HG03565 (cell line): ENCODE measurements at regions not wholly inside any gene's neighbourhood (a gene's known extent, or its start where the extent isn't known, plus 50 kb on each side); places are given as distances from the start of the nearest gene placed in this dataset.

Source experiments
- ATAC-seq: cut with Tn5 transposase; IDR thresholded peaks from one replicate; pipeline ENCODE4 v1.9.1; 2021; ENCODE audit warnings: mild to moderate bottlenecking, moderate library complexity; ENCODE audit not compliant: unreplicated experiment

DNA sequence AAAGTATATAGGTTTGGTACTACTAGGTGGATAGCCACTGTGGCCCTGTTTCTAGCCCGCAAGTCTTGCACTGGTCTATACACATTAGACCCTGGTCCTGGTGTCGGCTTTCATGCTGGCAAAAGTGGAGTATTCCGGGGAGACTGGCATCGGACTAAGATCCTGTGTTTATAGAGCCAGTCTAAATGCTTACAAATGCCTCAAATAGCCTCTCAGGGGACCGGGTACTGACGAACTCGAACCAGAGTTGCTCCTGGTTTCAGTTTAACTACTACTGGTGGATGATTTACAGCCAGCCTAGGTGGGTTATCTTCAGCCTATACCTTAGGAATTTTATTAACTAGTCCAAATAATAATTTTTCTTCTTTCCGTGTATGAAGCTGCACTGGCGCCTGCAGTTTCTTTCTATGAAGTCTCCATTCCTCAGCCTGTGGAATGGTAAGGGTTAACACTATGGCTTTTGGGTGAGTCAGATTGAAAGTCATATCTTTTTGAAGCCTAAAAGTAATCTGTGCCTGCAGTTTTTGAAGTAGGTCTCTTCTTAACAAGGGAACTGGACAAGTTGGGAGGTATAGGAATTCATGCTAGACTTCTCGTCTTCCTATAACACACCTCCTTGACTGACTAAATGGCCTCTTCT, 51.3 kb downstream of the OR10H4 start:
- no peak for ATAC-seq

DNA sequence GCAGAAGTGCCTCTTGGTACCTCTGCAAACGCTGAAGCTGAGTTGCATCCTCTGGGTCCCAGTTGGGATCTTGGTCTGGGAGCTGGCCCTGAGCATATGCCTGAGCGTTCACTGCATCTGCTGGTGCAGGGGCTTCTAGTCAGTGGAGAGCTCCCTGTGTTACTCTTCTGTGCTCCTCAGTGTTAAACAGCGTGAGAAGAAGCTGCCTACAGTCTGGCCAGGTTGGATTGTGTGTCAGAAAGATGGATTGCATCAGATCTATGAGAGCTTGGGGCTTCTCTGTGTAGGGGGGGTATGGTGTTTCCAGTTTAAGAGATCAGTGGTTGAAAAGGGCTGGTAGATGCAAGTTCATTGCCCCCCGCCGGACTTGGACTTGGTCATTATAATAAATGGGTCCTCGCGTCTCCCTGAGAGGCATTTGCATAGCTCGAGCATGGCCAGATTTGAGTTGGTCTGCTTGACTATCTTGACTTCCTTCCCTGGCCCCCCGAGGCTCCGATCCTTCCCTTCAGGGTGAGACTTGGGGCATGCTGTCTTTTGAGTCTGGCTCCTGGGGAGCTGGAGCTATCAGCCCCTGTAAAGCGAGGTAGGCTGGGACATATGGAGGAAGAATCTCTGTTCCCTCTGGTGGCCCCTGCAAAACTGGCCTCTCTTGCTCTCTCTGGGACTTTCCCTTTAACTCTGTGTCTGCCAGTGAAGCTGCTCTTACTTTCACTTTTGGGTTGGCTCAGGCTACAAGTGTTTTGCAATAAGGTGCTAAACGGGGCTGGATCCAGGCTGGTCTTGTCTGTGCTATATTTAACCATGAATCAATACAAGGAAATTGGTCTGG, 52.9 kb downstream of the OR10H4 start:
- ATAC-seq, result peak; percentile 64

DNA sequence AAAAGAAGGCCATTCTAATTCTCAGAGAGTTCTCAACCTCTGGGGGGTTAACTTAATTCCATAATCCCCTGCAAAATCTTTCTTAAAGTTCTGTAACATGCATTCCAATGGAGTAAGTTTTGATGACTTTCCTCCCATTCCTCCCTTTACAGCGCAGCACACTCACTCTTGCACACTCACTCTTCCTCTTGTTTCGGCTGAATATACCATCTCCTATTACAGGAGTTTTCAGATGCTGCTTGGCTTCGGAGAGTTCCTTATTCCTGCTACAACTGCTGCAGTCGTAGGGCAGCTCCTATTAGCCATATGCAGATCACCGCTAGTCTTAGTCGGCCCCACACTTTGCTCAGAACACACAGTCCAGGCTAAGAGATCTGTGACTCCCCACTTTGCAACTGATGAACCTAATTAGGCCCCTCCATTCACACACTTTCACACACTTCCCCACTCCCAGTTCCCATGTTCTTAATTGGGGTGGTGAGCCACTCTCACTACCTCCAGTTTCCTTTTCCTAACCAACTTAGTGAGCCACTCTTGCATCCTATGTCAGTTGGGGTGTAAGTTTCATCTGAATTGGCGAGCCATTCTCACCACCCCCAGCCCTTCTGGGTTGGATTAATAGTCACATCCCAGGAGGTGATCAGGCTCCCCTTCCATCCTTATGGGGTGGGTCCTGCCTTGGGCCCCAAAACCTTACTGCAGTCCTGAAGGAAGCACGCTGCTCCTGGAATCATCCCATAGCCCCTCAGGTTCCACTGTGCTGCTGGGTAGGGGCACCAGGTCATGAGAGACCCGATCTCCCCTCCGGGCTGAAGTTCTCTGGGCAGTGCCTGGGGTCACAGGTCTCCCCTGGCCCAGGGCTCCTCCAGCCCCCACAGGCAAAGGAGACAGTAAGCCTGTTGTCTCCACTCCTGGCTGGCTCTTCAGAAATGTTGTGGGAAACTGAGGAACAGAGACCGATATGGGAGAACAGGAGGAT, 53.9 kb downstream of the OR10H4 start:
- ATAC-seq, result no peak

DNA sequence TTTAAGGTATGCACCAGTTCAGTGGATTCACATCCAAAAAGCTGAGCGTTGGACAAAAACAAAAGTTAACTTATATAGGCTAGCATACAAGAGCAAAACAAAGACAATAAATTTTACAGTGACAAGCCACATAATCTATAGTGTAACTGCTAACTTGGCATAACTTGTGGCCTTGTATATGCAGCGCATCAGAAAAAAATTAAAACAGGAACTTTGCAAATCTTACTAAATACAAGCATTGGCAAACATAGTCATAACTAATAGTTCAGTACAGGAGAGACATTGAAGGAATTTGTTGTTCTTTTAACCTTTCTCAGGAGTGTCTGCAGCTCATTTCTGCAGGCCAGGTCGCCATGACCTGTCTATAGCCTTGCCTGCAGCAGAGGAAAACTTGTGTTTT, 54.6 kb downstream of the OR10H4 start:
- ATAC-seq, result no peak

DNA sequence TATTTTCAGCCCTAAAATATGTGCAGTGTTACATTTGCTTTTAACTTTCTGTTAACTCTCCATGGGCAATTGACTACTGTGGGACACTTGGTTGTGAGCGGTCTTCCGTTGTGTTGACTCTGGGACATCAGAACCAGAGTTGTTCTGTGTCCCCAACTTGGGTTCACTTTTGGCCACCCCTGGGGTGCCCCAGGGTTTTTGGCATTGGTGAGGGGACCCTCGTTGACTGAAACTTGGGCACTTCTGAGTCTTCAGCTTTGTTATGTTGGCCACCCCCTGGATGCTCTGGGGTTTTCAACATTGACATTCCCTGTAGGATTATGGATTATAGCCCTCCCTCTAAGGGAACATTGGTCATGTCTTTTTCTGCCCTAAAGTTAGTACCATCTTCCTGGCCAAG, 57.1 kb downstream of the OR10H4 start:
- no peak for ATAC-seq

DNA sequence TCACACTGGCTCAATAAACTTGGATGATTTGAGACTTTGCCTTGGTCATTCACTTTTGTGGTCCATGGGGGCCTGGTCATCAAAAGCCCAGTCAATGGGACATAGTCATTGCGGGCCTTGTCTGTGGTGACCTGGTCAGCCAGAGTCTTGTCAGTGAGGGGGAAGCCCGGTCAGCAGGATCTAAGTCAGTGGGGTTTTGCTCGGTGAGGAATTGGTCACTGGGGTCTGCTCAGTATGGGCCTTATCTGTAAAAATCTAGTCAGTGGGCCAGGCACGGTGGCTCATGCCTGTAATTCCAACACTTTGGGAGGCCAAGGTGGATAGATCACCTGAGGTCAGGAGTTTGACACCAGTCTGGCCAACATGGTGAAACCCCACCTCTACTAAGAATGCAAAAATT, 63.7 kb upstream of the TPM4 start:
- ATAC-seq, result no peak

DNA sequence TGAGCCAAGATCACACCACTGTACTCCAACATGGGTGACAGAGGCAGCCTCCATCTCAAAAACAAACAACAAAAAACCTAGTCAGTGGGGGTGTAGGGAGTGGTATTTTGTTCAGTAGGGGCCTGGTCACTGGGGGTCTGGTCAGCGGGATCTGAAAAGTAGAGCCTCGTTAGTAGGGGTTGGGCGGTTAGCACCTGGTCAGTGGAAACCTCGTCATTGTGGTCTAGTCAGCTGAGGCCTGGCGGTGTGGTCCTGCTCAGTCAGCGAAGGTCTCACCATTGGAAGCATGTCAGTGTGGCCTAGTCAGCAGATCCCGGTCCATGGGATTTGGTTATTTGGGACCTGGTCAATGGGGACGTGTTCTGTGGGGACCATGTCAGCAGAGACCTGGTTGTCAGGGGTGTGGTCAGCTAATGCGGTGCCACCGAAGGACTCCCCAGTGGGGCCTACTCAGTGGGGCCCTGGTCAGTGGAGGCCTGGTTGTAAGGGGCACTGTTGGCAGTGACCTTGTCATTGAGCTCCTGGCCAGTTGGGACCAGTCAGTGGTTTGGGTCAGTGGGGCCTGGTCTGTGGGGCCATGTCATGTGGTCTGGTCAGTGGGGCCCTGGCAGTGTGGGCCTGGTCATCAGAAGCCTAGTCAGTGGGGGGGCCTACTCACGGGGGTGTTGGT, 63.0 kb upstream of the TPM4 start:
- no peak for ATAC-seq

DNA sequence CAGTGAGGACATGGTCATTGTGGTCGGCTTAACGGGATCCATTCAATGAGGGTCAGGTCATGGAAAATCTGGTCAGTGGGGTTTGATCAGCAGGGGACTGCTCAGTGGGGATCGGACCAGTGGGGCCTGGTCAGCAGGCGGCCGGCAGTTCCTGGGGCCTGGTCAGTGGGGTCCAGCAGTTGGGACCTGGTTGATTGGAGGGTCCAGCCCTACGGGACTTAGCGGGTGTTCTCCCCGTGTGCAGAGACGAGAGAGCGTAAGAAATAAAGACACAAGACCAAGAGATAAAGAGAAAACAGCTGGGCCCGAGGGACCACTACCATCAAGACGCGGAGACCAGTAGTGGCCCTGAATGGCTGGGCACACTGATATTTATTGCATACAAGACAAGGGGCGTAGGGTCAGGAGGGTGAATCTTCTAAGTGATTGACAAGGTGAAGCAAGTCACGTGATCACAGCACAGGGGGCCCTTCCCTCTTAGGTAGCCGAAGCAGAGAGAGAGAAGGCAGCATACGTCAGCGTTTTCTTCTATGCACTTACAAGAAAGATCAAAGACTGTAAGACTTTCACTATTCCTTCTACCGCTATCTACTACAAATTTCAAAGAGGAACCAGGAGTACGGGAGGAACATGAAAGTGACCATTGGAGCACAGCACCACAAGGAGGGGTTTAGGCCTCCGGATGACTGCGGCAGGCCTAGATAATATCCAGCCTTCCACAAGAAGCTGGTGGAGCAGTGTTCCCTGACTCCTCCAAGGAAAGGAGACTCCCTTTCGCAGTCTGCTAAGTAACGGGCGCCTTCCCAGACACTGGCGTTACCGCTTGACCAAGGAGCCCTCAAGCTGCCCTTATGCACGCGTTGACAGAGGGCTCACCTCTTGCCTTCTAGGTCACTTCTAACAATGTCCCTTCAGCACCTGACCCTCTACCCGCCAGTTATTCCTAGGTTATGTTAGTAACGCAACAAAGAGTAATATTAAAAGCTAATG, 62.1 kb upstream of the TPM4 start:
- no peak for ATAC-seq

DNA sequence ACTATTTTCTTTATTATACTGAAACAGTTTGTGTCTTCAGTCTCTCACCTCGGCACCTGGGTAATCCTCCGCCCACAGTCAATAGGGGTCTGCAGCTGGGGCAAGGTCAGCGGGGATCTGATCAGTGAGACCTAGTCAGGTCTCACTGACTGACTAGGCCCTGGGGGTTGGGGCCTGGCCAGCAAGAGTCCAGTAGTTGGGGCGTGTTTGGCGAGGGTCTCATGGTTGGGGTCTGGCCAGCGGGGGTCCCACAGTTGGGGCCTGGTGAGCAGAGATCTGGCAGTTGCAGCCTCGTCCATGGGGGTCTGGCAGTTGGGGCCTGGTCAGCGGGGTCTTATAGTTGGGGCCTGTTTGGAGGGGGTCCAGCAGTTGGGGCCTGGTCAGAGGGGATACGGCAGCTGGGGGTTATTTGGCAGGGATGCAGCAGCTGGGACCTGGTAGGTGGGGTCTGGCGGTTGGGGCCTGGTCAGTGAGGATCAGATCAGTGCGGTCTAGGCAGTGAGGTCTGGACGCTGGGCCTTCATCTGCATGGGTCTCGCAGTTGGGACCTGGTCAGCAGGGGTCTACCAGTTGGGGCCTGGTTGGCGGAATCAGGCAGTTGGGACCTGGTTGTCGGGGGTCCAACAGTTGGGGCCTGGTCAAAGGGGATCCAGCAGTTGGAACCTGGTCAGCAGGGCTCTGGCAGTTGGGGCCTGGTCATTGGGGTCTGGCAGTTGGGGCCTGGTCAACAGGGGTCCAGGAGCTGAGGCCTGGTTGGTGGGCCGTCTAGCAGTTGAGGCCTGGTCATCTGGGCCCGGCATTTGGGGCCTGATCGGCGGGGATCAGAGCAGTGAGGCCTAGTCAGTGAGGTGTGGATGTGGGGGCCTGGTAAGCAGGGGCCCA, 61.1 kb upstream of the TPM4 start:
- ATAC-seq, result no peak

DNA sequence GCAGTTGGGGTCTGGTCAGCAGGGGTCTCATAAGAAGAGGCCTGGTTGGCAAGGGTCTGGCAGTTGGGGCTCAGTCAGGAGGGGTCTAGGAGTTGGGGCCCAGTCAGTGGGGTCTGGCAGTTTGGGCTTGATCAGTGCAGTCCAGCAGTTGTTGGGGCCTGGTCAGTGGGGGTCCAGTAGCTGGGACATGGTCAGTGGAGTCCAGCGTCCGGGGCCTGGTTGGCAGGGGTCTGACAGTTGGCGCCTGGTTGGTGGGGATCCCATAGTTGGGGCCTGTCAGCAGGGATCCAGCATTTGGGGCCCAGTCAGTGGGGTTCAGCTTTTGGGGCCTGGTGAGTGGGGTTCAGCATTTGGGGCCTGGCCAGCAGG, 60.5 kb upstream of the TPM4 start:
- no peak for ATAC-seq

DNA sequence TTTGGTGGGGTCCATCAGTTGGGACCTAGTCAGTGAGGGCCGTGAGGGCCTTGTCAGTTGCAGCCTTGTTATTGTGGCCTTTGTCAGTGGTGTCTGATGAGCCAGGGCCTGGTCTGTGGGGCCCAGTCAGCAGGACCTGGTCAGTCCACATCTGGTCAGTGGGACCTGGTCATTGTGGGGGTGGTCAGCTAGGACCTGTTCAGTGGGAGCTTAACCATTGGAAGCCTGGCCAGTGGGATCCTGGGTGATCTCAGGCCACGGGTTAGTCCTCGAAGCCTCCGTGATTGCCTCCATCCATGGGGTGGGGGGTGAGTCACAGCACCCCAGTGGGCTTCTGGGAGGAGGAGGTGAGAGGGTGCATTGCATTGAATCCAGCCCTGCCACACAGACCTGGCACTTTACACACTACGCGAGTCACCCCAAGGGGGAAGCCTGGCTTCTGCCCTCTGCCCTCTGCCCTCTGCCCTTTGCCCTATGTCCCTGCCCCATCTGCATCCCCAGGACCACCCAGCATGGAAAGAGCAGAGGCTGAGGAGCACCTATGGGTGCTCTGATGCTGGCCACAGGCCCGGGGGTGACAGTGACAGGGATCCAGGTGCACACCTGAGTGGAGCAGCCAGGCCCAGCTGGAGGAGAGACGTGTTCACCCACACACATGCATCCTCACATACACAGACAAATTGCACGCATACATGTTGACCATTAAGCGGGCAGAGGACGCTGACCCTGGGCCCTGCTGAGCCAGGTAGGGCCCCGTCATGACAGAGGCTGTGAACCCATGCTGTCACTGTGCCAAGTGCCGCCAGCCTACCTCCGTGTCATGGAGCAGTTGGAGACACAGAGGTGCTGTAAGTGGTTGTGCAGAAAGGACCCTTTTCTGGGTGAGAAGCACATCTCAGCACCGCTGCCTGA, 59.8 kb upstream of the TPM4 start:
- ATAC-seq, result no peak

DNA sequence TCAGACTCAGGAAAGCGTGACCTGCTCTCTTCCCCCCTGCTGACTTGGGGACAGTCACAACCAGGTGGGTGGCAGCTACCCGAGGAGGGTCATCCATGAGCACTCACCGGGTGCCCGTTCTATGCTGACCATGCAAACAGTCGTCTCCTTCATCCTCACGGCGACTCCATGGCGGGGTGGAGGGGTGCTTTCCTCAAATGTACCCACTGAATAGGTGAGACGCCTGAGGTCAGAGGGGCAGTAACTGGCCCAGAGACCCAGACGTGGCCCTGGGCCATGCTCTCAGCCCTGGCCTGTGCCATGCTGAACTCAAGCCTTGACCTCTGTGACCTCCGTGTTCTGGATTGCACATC, 59.2 kb upstream of the TPM4 start:
- ATAC-seq, result no peak

DNA sequence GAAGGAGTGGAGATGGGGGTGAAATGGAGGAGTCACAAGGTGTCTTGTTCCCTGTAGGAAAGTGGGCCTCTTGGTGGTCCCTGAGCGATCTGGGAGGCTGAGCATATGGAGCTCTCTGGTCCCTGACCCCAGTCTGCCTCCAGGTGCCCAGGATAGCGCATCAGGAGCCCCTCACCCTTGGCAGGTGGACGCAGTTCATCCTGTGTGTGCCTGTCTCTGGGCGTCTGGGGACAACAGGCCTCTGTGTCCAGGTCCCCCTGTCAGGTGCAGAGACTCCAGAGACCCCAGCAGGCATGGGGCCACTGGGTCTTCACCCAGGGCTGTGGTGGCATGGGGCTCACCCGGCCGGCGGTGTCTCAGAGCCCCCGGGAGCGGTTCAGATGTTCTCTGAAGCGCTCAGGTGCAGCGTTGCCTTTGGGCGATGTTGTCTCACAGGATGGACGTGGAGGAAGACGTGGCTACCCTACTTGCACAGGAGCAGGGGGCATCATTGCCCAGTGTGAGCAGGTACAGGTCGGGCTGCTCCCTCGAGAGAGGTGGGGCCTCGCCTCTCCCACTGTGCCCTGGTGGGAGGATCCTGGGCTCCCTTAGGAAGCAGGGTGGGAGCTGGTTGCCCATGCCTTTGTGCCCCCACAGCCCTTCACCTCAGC, 58.1 kb upstream of the TPM4 start:
- no peak for ATAC-seq

DNA sequence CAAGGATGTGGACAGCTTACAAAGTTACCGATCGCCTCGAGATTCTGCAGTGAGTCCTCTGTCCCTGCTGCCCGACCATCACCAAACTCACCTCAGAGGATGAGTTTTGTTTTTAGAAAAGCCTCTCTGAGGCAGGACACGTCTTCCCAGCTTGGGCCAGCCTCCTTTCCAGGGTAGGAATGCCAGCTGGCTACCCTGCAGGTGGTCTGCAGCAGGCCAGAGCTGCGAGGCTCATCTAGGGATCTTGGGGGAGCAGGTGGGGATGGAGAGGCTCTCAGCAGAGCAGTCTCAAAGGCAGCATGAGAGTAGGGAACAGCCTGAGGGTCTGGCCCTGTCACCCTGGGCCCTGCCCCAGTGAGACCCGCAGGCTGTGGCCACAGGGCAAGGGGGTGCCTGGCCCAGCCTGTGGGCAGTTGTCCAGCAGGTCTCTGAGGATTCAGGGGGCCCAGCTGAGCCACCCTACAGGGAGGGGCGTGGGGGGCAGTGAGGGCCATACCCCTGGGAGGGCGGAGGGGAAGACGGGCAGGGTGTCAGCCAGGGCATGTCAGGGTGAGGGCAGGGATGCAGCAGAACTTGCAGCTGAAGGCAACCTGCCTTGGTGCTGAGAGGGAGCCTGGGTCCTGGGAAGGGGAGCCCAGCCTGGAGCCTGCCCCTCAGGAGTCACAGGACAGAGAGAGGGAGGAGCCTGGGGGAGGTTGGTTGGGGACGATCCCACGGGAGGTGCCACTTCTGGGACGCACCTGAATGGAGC, 57.3 kb upstream of the TPM4 start:
- no peak for ATAC-seq

DNA sequence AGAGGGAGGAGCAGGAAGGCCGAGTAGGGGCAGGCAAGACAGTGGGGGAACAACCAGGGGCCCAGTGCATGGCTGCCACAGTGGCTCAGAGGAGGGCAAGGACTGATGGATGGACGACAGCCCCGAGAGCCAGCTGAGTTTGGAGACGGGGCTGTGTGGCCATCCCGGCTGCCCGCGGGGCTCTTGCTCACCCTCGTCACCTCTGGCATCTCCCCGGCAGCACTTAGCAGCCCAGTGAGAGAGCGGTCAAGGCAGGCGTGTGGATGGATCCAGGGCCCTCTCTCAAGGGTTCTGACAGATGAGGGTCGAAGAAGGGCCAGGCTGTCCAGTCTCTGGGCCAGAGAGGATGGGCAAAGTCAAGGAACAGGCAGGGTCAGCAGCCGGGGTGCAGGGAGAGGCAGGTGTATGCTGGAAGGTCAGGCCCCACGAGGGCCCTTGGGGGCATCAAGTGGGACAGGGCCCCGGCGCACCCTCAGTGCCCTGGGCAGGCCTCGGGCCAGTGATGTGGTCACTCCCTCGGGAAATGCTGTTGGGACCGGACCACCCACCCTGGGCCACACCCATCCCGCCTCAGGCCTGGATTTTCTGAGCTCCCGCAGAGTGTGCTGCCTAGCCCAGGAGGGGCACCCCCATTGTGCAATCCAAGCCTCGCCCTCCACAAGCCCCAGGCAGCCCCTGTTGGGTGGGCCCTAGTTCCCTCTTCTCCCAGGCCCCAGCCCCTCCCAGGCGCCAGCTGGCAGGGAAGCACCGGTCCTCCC, 56.4 kb upstream of the TPM4 start:
- no peak for ATAC-seq

DNA sequence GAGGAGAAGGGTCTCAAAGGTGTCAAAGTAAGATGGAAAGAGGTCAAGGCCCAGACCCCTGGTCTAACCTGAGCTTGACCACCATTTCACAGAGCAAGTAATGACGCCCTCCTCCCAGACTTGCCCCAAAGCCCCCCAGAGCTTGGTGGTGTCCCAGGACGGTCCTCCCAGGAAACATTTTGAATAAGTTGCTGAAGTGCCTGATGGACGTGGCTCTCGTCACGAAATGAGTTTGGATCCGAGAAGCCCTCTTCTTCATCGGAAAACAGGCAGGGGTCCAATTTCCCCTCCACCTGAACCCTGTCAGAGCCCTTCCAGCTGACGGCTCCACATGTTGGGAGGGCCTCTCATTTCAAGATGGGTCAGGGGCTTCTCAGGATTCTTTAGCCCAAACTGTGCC, 54.5 kb upstream of the TPM4 start:
- ATAC-seq, result no peak
